ENCODE measurements at regions not wholly inside any gene's neighbourhood (a gene's known extent, or its start where the extent isn't known, plus 50 kb on each side); places are given as distances from the start of the nearest gene placed in this dataset.

DNA sequence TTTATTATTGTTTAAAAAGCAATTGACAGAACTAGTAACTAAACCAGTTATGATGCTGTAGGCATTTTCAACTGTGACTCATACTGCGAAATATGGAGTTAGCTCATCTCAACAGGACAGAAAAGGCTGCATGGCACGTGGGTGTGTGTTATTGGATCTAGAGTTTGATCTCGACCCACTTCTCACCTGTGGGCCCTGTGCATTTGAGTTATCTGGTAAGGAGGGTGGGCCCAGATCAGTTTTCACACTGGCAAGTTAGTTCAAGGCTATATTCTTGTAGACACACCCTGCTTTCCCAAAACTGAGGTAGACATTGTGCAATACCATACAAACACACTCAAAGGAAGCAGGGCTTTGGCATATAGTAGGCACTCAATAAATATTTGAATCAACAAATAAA lies 71.3 kb upstream of the PRDX6 start:
- no peak for TF ChIP-seq CTCF (IDR thresholded peaks at IDR 0.05)
- TF ChIP-seq POLR2A (IDR thresholded peaks at IDR 0.05; ENCODE audit: low read depth), result no peak
- TF ChIP-seq EP300 (IDR thresholded peaks at IDR 0.05), result no peak
